WERI-Rb-1 (cell line): ENCODE measurements at regions not wholly inside any gene's neighbourhood (a gene's known extent, or its start where the extent isn't known, plus 50 kb on each side); places are given as distances from the start of the nearest gene placed in this dataset.

ENCODE experiments used
- DNase-seq: peaks from one replicate; pipeline ENCODE4 v3.0.0-alpha.2; 2020
- H3K27ac ChIP-seq: fragments of 250-450 bp; sonication (Bioruptor Pico); 2 replicates; pipeline ENCODE4 v1.5.1; 2020; ENCODE audit warnings: mild to moderate bottlenecking, moderate library complexity
- H3K27me3 ChIP-seq: fragments of 250-450 bp; sonication (Bioruptor Pico); 2 replicates; pipeline ENCODE4 v1.5.1; 2021; ENCODE audit warnings: mild to moderate bottlenecking, low read depth, moderate library complexity; ENCODE audit not compliant: insufficient read depth, severe bottlenecking
- H3K36me3 ChIP-seq: fragments of 250-450 bp; sonication (Bioruptor Pico); 2 replicates; pipeline ENCODE4 v1.5.1; 2020; ENCODE audit warnings: mild to moderate bottlenecking, moderate library complexity
- H3K4me3 ChIP-seq: 2 replicates; pipeline ENCODE4 v1.5.1; 2011; ENCODE audit warnings: low read depth, mild to moderate bottlenecking, control low read depth, low read length
- H3K9me3 ChIP-seq: fragments of 250-450 bp; sonication (Bioruptor Pico); 2 replicates; pipeline ENCODE4 v1.5.1; 2021; ENCODE audit warnings: mild to moderate bottlenecking, moderate library complexity; ENCODE audit not compliant: severe bottlenecking
- CTCF ChIP-seq: IDR thresholded peaks from 2 replicates; pipeline ENCODE4 v1.5.1; 2011; ENCODE audit warnings: low read depth, mild to moderate bottlenecking, control low read depth, inconsistent platforms, low read length

DNA sequence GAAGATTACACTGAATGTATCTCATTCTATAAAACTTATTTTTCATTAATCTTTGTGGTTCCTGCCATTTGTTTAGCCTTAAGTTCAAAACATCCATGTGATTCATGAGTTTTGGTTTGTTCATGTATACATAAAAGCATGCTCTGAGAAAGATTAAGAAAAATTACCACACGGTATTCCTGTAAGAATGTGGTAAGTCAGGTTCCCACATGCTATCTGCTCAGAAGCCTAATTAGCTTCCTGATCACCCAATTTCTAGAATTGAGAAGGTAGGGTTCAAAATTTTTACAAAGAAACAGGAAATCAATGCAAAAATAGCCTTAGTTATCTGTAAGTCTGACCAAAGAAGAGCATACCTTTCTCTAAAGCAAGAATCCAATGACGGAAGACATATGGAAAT is 241.6 kb upstream of the VRK2 start:
- no peak for DNase-seq
- Histone ChIP-seq H3K27me3 (no peaks in the 10 kb centered on the region), H3K4me3 (no peak overlapping the region), H3K9me3 (no peaks in the 10 kb centered on the region), H3K36me3 (no peaks in the 10 kb centered on the region), H3K27ac (no peak overlapping the region)
- TF ChIP-seq CTCF: no peak

DNA sequence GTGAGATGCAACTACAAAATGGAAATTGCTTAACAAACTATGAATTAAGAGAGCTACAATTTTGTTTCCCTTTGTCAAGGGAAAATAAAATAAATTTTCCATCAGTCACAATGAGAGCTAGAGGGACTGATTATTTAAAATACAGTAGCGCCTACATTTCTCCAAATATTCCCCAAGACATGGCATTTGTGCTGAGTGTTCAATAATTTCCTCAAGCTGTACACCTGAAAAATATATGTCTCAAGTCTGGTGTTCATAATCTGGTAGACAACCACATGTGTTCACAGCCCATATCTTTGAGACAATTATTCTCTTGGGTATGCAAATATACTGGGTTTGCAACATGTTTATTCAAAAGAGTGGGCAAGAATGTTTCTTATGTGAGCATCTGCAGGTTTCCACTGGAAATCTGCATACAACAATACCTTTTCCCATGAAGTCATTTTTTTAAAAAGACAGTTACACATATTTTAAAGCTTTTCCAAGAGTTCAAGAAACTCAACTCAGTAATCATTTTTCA is 240.1 kb upstream of the VRK2 start:
- Histone ChIP-seq H3K27ac (no peak overlapping the region), H3K27me3 (no peaks in the 10 kb centered on the region), H3K36me3 (no peaks in the 10 kb centered on the region), H3K4me3 (no peak overlapping the region), H3K9me3 (no peaks in the 10 kb centered on the region)
- no peak for TF ChIP-seq CTCF
- DNase-seq: no peak

DNA sequence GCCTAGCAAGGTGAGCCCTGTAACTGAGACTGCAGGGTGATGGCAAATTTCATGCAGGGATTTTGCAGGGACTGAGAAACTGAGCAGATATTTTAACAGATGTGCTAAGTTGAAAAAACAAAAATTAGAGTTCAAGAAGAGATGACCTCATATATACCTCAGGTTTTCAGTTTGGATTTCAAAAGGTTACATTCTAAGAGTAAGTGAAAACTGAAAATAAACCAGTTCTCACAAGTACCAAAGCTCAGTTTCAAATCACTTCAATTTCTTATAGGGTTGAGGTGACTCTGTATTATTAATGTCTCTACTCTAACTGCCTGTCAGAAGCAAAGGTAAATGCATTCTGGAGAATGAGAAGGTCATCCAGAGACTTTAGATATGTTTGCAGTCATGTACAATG is 237.4 kb upstream of the VRK2 start:
- no peak for TF ChIP-seq CTCF
- no peak for DNase-seq
- H3K4me3 ChIP-seq: no peak overlapping the region

DNA sequence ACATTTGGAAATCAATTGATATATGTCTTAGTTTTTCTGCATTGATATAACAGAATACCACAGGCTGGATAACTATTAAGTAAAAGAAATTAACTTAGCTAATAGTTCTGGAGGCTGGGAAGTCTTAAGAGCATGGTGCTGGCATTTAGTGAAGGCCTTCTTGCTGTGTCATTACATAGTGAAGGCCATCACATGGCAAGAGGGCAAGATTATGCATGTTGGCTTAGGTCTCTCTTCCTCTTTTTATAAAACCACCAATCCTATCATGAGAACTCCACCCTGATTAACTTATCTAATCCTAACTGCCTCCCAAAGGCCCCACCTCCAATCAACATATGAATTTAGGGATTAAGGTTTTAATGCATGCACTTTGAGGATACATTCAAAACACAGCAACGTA is 225.5 kb upstream of the VRK2 start:
- Histone ChIP-seq H3K4me3 (no peak overlapping the region), H3K27me3 (no peaks in the 10 kb centered on the region), H3K9me3 (no peaks in the 10 kb centered on the region), H3K36me3 (no peaks in the 10 kb centered on the region), H3K27ac (no peak overlapping the region)
- no peak for DNase-seq
- TF ChIP-seq CTCF: no peak

More for the DNA sequence above, 237.4 kb upstream of the VRK2 start:
- H3K27me3 ChIP-seq: no peaks in the 10 kb centered on the region
- H3K36me3 ChIP-seq: no peaks in the 10 kb centered on the region
- no peak overlapping the region for H3K27ac ChIP-seq
- no peaks in the 10 kb centered on the region for H3K9me3 ChIP-seq

- TF ChIP-seq CTCF: no peak
- Histone ChIP-seq H3K27me3 (no peaks in the 10 kb centered on the region), H3K9me3 (no peaks in the 10 kb centered on the region), H3K27ac (no peak overlapping the region), H3K36me3 (no peaks in the 10 kb centered on the region), H3K4me3 (no peak overlapping the region)
- DNase-seq: no peak
Observed at GRCh38 chr2:57828221-57828620, 218.4 kb upstream of the VRK2 start.

GRCh38 chr2:57834666-57835065 is 211.9 kb upstream of the VRK2 start:
- TF ChIP-seq CTCF: no peak
- Histone ChIP-seq H3K9me3 (no peaks in the 10 kb centered on the region), H3K36me3 (no peaks in the 10 kb centered on the region), H3K4me3 (no peak overlapping the region), H3K27ac (no peak overlapping the region), H3K27me3 (no peaks in the 10 kb centered on the region)
- no peak for DNase-seq
